ENCODE measurements at regions not wholly inside any gene's neighbourhood (a gene's known extent, or its start where the extent isn't known, plus 50 kb on each side); places are given as distances from the start of the nearest gene placed in this dataset.

DNA sequence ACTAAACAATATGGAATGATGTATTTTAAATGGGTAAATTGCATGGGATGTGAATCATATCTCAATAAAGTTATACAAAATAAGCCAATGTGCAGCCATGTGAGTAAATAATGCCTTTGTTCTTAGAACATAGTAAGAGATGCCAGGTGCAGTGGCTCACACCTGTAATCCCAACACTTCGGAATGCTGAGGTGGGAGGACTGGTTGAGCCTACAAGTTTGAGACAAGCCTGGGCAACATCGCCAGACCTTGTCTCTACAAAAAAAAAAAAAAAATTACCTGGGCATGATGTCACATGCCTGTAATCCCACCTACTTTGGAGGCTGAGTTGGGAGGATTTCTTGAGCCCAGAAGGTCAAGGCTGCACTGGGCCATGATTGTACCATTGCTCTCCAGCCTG, 230.7 kb downstream of the RFC3 start:
- no peak overlapping the region for H3K27ac ChIP-seq
- ATAC-seq: no peak
- WGBS, 2 donors (ENCODE audit: low coverage in 1 of 2): 83 to 92% methylated on average over 1 to 2 of the region's 2 CpGs
- H3K4me1 ChIP-seq: peaks cover 0 to 10% (median 0%) of the 10 kb centered on the region in 3 donors
- TF ChIP-seq, protein P1, sequence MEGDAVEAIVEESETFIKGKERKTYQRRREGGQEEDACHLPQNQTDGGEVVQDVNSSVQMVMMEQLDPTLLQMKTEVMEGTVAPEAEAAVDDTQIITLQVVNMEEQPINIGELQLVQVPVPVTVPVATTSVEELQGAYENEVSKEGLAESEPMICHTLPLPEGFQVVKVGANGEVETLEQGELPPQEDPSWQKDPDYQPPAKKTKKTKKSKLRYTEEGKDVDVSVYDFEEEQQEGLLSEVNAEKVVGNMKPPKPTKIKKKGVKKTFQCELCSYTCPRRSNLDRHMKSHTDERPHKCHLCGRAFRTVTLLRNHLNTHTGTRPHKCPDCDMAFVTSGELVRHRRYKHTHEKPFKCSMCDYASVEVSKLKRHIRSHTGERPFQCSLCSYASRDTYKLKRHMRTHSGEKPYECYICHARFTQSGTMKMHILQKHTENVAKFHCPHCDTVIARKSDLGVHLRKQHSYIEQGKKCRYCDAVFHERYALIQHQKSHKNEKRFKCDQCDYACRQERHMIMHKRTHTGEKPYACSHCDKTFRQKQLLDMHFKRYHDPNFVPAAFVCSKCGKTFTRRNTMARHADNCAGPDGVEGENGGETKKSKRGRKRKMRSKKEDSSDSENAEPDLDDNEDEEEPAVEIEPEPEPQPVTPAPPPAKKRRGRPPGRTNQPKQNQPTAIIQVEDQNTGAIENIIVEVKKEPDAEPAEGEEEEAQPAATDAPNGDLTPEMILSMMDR (IDR thresholded peaks at IDR 0.05): no peak
- TF ChIP-seq POLR2A (IDR thresholded peaks at IDR 0.05) (no peak), POLR2AphosphoS5 (IDR thresholded peaks at IDR 0.05) (no peak), EP300 (IDR thresholded peaks at IDR 0.05) (no peak)
- H3K9me3 ChIP-seq: peaks cover 0 to 30% (median 0%) of the 10 kb centered on the region in 3 donors
- H3K36me3 ChIP-seq: no peaks in the 10 kb centered on the region
- no peaks in the 10 kb centered on the region for H3K27me3 ChIP-seq
- no peak overlapping the region for H3K4me3 ChIP-seq

DNA sequence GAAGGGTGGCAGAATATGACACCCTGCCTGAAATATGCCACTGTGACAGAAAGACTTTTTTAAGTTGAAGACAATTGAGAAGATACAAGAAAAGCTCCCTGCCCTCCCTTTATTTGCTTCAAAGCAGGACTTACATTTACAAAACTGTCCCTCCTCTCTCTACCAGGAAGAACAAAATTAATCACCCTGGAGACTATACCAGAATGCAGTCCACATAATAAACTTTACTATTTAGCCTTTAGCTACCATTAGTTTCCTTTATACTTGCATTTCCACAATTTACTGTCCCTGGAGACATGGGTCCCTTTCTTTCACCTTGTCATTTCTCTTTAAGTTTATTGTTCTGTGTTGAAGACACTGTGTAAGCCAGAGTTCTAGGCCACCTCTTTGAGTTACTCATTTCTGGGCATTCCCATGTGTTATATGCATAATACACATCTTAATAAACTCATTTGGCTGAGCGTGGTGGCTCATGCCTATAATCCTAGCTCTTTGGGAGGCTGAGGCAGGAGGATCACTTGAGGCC, 238.8 kb downstream of the RFC3 start:
- 100% methylated on average over 1 of the region's 1 CpG; no CpG with 5 or more reads in 1 of the 2 donors for WGBS, 2 donors (ENCODE audit: low coverage in 1 of 2)
- Histone ChIP-seq H3K4me3 (no peak overlapping the region), H3K36me3 (no peaks in the 10 kb centered on the region), H3K9me3 (peaks cover 0 to 11% (median 0%) of the 10 kb centered on the region in 3 donors), H3K27me3 (no peaks in the 10 kb centered on the region), H3K4me1 (no peaks in the 10 kb centered on the region), H3K27ac (no peak overlapping the region)
- no peak for ATAC-seq
- TF ChIP-seq POLR2A (IDR thresholded peaks at IDR 0.05) (no peak), POLR2AphosphoS5 (IDR thresholded peaks at IDR 0.05) (no peak), EP300 (IDR thresholded peaks at IDR 0.05) (no peak)
- TF ChIP-seq, protein P1 (IDR thresholded peaks at IDR 0.05): no peak

DNA sequence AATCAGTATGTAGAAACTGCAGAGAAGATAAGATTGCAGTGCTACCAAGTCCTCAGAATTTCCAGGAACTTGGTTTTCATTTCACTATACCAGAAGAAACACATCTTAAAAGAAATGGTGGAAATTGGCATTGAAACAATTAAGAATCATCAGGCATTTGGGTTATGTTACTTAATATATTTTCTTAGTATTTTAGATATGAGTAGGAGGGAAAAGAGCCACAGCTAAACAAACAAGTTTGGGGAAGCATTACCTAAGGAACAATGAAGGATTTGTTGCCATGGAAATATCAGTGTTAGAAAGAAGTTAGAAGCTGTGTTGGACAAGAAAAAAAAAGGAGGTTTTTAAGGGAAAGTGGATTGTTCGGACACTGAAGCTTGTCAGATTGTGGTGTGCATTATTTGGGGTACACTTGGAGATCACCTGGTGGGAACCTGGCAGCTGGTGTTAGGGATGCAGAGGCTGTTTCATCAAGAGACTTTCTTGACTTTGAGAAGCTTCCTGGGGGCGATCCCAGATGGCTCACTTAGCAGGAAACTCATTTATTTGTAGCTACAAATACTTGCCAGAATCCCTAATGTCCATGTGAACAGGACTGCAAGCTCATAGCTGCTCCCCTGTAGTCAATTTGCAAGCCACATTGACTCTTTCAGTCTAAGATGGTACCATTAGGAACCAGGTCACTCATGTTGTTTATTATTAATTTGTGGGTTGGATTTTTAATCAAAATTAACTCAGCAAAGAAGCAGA, 246.7 kb downstream of the RFC3 start:
- Histone ChIP-seq H3K4me1 (no peaks in the 10 kb centered on the region), H3K27ac (no peak overlapping the region), H3K4me3 (no peak overlapping the region), H3K27me3 (no peaks in the 10 kb centered on the region), H3K36me3 (no peaks in the 10 kb centered on the region), H3K9me3 (no peaks in the 10 kb centered on the region)
- no peak for TF ChIP-seq POLR2A (IDR thresholded peaks at IDR 0.05)
- TF ChIP-seq, protein P1 (IDR thresholded peaks at IDR 0.05): no peak
- WGBS, 2 donors (ENCODE audit: low coverage in 1 of 2): 60 to 82% methylated on average over 2 of the region's 2 CpGs
- no peak for ATAC-seq

DNA sequence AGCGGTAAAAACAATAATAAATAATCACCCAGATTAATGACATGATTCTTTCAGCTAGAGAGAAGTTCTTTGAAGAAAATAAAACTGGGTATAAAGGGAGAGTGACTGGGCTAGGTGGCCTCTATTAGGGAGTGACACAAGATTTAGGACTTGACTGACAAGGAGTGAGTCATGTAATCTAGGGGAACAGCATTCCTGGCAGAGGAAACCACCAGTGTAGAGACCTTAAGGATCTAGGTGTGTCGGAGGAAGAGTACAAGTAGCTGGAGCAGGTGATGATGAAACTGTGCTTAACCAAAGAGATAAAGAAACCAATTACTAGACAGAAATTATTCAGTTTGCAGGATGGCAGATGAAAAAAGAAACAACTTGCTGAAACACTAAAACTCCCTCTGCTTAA, 248.0 kb downstream of the RFC3 start:
- no peak overlapping the region for H3K4me3 ChIP-seq
- TF ChIP-seq EP300 (IDR thresholded peaks at IDR 0.05) (no peak), POLR2A (IDR thresholded peaks at IDR 0.05) (no peak), POLR2AphosphoS5 (IDR thresholded peaks at IDR 0.05) (no peak)
- TF ChIP-seq, protein P1 (IDR thresholded peaks at IDR 0.05): no peak
- ATAC-seq: no peak
- no peaks in the 10 kb centered on the region for H3K4me1 ChIP-seq
- H3K9me3 ChIP-seq: no peaks in the 10 kb centered on the region
- WGBS, 2 donors (ENCODE audit: low coverage in 1 of 2): 85 to 93% methylated on average over 2 of the region's 2 CpGs
- H3K27me3 ChIP-seq: no peaks in the 10 kb centered on the region
- H3K27ac ChIP-seq: no peak overlapping the region
- no peaks in the 10 kb centered on the region for H3K36me3 ChIP-seq

DNA sequence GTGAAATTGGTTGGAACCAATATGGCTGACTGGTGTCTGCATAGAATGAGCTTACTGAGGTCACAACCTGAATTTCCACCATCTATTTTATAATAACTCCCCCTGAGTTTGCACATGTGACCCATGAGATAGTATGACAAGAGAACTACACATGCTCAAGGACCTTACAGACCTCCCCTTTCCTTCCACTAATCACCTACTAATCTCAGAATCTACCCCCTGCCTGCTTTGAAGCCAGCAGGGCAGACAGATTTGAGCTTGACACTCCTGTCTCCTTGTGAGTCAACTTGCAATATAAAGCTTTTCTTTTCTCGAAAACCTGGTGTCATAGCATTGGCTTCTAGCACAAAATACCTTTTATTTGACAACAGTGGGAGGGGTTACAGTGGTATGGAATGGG, 248.4 kb downstream of the RFC3 start:
- Histone ChIP-seq H3K27ac (no peak overlapping the region), H3K9me3 (no peaks in the 10 kb centered on the region), H3K4me3 (no peak overlapping the region), H3K4me1 (no peaks in the 10 kb centered on the region), H3K27me3 (no peaks in the 10 kb centered on the region), H3K36me3 (no peaks in the 10 kb centered on the region)
- ATAC-seq: no peak
- TF ChIP-seq POLR2AphosphoS5 (IDR thresholded peaks at IDR 0.05) (no peak), POLR2A (IDR thresholded peaks at IDR 0.05) (no peak), EP300 (IDR thresholded peaks at IDR 0.05) (no peak)
- TF ChIP-seq, protein P1 (IDR thresholded peaks at IDR 0.05): no peak
- WGBS, 2 donors (ENCODE audit: low coverage in 1 of 2): 75 to 100% methylated on average over 1 of the region's 1 CpG

Measured in gastroesophageal sphincter (tissue), 4 donors.